NT2/D1 (cell line): ENCODE measurements at regions not wholly inside any gene's neighbourhood (a gene's known extent, or its start where the extent isn't known, plus 50 kb on each side); places are given as distances from the start of the nearest gene placed in this dataset.

ENCODE experiments used
- DNase-seq: peaks from one replicate; pipeline ENCODE4 v3.0.0-alpha.2; 2011; ENCODE audit warnings: low read depth, low spot score
- H3K27me3 ChIP-seq: 2 replicates; pipeline ENCODE4 v1.6.0; 2011; ENCODE audit warnings: mild to moderate bottlenecking; ENCODE audit not compliant: insufficient read length, insufficient read depth
- H3K36me3 ChIP-seq: 2 replicates; pipeline ENCODE4 v1.6.1; 2011; ENCODE audit warnings: mild to moderate bottlenecking, low read length, mixed read lengths; ENCODE audit not compliant: insufficient read depth, insufficient read length
- H3K4me1 ChIP-seq: 2 replicates; pipeline ENCODE4 v1.5.1; 2011; ENCODE audit not compliant: insufficient read depth, insufficient read length
- H3K4me3 ChIP-seq: 2 replicates; pipeline ENCODE4 v1.5.1; 2011; ENCODE audit warnings: low read depth; ENCODE audit not compliant: insufficient read length
- H3K9ac ChIP-seq: 2 replicates; pipeline ENCODE4 v1.6.0; 2011; ENCODE audit warnings: low read depth; ENCODE audit not compliant: insufficient read length
- H3K9me3 ChIP-seq: 2 replicates; pipeline ENCODE4 v1.5.1; 2011; ENCODE audit warnings: mild to moderate bottlenecking, low read length; ENCODE audit not compliant: insufficient read depth
- SUZ12 ChIP-seq: IDR thresholded peaks from 2 replicates; pipeline ENCODE4 v1.6.1; 2011; ENCODE audit not compliant: insufficient read length, insufficient read depth; ENCODE audit errors: extremely low read depth
- YY1 ChIP-seq: IDR thresholded peaks from 2 replicates; pipeline ENCODE4 v1.6.1; 2011; ENCODE audit not compliant: insufficient read length, insufficient read depth
- ZNF274 ChIP-seq: IDR thresholded peaks from 2 replicates; pipeline ENCODE4 v1.6.1; 2011; ENCODE audit warnings: mild to moderate bottlenecking, low read depth, low read length

- Histone ChIP-seq H3K4me3 (no peak overlapping the region), H3K27me3 (no peaks in the 10 kb centered on the region), H3K9me3 (no peaks in the 10 kb centered on the region), H3K4me1 (no peaks in the 10 kb centered on the region), H3K36me3 (no peaks in the 10 kb centered on the region), H3K9ac (no peak overlapping the region)
- TF ChIP-seq SUZ12, result no peak
- TF ChIP-seq ZNF274, result no peak
- no peak for TF ChIP-seq YY1
- DNase-seq, result no peak
These were observed 105.1 kb upstream of the DIO2 start for GRCh38 chr14:80316441-80316840.

- no peak overlapping the region for H3K4me3 ChIP-seq
- no peak overlapping the region for H3K9ac ChIP-seq
- no peaks in the 10 kb centered on the region for H3K27me3 ChIP-seq
- H3K4me1 ChIP-seq, result no peaks in the 10 kb centered on the region
- H3K9me3 ChIP-seq, result no peaks in the 10 kb centered on the region
- no peak for TF ChIP-seq ZNF274
- TF ChIP-seq YY1, result no peak
- no peak for TF ChIP-seq SUZ12
- no peak for DNase-seq
- H3K36me3 ChIP-seq, result no peaks in the 10 kb centered on the region
These were observed 104.4 kb upstream of the DIO2 start for GRCh38 chr14:80315681-80316080.

- DNase-seq, result no peak
These were observed 102.5 kb upstream of the DIO2 start for GRCh38 chr14:80313806-80314205.

GRCh38 chr14:80310938-80311750 lies 99.8 kb upstream of the DIO2 start:
- TF ChIP-seq ZNF274, result no peak
- no peak for TF ChIP-seq SUZ12
- TF ChIP-seq YY1, result no peak
- Histone ChIP-seq H3K36me3 (no peaks in the 10 kb centered on the region), H3K4me1 (no peaks in the 10 kb centered on the region), H3K27me3 (no peaks in the 10 kb centered on the region), H3K9ac (no peak overlapping the region), H3K4me3 (no peak overlapping the region), H3K9me3 (no peaks in the 10 kb centered on the region)
- no peak for DNase-seq

More at GRCh38 chr14:80313806-80314205, 102.5 kb upstream of the DIO2 start:
- H3K27me3 ChIP-seq, result no peaks in the 10 kb centered on the region
- no peak overlapping the region for H3K9ac ChIP-seq
- no peaks in the 10 kb centered on the region for H3K36me3 ChIP-seq
- no peaks in the 10 kb centered on the region for H3K4me1 ChIP-seq
- H3K4me3 ChIP-seq, result no peak overlapping the region
- TF ChIP-seq ZNF274, result no peak
- H3K9me3 ChIP-seq, result no peaks in the 10 kb centered on the region

- Histone ChIP-seq H3K4me1 (no peaks in the 10 kb centered on the region), H3K9me3 (no peaks in the 10 kb centered on the region), H3K9ac (no peak overlapping the region), H3K36me3 (no peaks in the 10 kb centered on the region), H3K27me3 (no peaks in the 10 kb centered on the region), H3K4me3 (no peak overlapping the region)
- TF ChIP-seq SUZ12 (no peak), YY1 (no peak), ZNF274 (no peak)
- no peak for DNase-seq
These were observed 92.9 kb upstream of the DIO2 start for GRCh38 chr14:80304125-80304766.

GRCh38 chr14:80300351-80300750 lies 89.0 kb upstream of the DIO2 start:
- H3K9me3 ChIP-seq, result no peaks in the 10 kb centered on the region
- no peak for TF ChIP-seq ZNF274
- no peak for TF ChIP-seq YY1
- TF ChIP-seq SUZ12, result no peak
- DNase-seq, result no peak
- no peaks in the 10 kb centered on the region for H3K36me3 ChIP-seq
- H3K27me3 ChIP-seq, result no peaks in the 10 kb centered on the region
- no peak overlapping the region for H3K9ac ChIP-seq
- no peaks in the 10 kb centered on the region for H3K4me1 ChIP-seq
- H3K4me3 ChIP-seq, result no peak overlapping the region

GRCh38 chr14:80298491-80299017 lies 87.2 kb upstream of the DIO2 start:
- H3K9ac ChIP-seq, result no peak overlapping the region
- TF ChIP-seq SUZ12 (no peak), YY1 (no peak), ZNF274 (no peak)
- H3K27me3 ChIP-seq, result no peaks in the 10 kb centered on the region

More at GRCh38 chr14:80298491-80299017, 87.2 kb upstream of the DIO2 start:
- H3K36me3 ChIP-seq, result no peaks in the 10 kb centered on the region
- H3K4me3 ChIP-seq, result no peak overlapping the region
- no peaks in the 10 kb centered on the region for H3K4me1 ChIP-seq
- DNase-seq, result no peak
- no peaks in the 10 kb centered on the region for H3K9me3 ChIP-seq
